PC-3 (cell line): ENCODE measurements at regions not wholly inside any gene's neighbourhood (a gene's known extent, or its start where the extent isn't known, plus 50 kb on each side); places are given as distances from the start of the nearest gene placed in this dataset.

Experiments
- ATAC-seq: fragments of 200-7000 bp; cut with Tn5 transposase; 2 replicates; pipeline ENCODE4 v1.9.1; 2020; ENCODE audit warnings: mild to moderate bottlenecking, moderate library complexity
- BruUV-seq: library from RNA; stranded (reverse); fragments of 400-500 nt; replicated peaks from 2 replicates; lab custom pipeline; 2021; lab: Mats Ljungman, UMichigan
- CTCF ChIA-PET: fragments of 300-600 bp; sonication (Branson Sonifier 250); formaldehyde crosslinking; loops from one replicate; lab custom pipeline; 2022; ENCODE audit warnings: antibody characterized with exemption; lab: Charles Lee
- POLR2A ChIA-PET: fragments of 300-600 bp; sonication (Branson Sonifier 250); formaldehyde crosslinking; loops from one replicate; lab custom pipeline; 2022; ENCODE audit warnings: antibody characterized with exemption; ENCODE audit not compliant: unreplicated experiment; lab: Charles Lee
- DNase-seq: peaks from one replicate; pipeline ENCODE4 v3.0.0-alpha.2; 2015
- H2AFZ ChIP-seq: fragments of 300-600 bp; sonication (generic); 2 replicates; pipeline ENCODE4 v1.6.0; 2016; ENCODE audit warnings: antibody characterized with exemption, low read length
- H3F3A ChIP-seq: fragments of 300-600 bp; sonication (generic); one replicate; pipeline ENCODE4 v1.6.0; 2017; ENCODE audit warnings: antibody characterized with exemption, low read length, control low read depth, mild to moderate bottlenecking; ENCODE audit not compliant: unreplicated experiment
- H3K27ac ChIP-seq: fragments of 300-600 bp; sonication (generic); 2 replicates; pipeline ENCODE4 v1.5.1; 2016; ENCODE audit warnings: mild to moderate bottlenecking, low read length
- H3K27me3 ChIP-seq: fragments of 300-600 bp; sonication (generic); 2 replicates; pipeline ENCODE4 v1.6.1; 2016; ENCODE audit warnings: low read length, mixed read lengths
- H3K36me3 ChIP-seq: fragments of 300-600 bp; sonication (generic); 2 replicates; pipeline ENCODE4 v1.6.1; 2016; ENCODE audit warnings: low read depth, mixed run types, low read length, mixed read lengths
- H3K4me1 ChIP-seq: fragments of 300-600 bp; sonication (generic); 2 replicates; pipeline ENCODE4 v1.5.1; 2016; ENCODE audit warnings: low read length; ENCODE audit not compliant: insufficient read depth
- H3K4me2 ChIP-seq: fragments of 300-600 bp; sonication (generic); 2 replicates; pipeline ENCODE4 v1.6.0; 2016; ENCODE audit warnings: low read length
- H3K4me3 ChIP-seq: fragments of 300-600 bp; sonication (generic); 2 replicates; pipeline ENCODE4 v1.5.1; 2016; ENCODE audit warnings: mild to moderate bottlenecking, low read length, mixed read lengths
- H3K79me2 ChIP-seq: fragments of 300-600 bp; sonication (generic); 2 replicates; pipeline ENCODE4 v1.6.1; 2017; ENCODE audit warnings: low read length, mixed read lengths
- H3K9ac ChIP-seq: fragments of 300-600 bp; sonication (generic); 2 replicates; pipeline ENCODE4 v1.6.0; 2016; ENCODE audit warnings: mild to moderate bottlenecking, low read length
- H3K9me2 ChIP-seq: fragments of 300-600 bp; sonication (generic); replicated peaks from 2 replicates; pipeline ENCODE4 v1.6.1; 2016; ENCODE audit warnings: mixed run types, low read length, mixed read lengths
- H3K9me3 ChIP-seq: fragments of 300-600 bp; sonication (generic); 2 replicates; pipeline ENCODE4 v1.6.1; 2016; ENCODE audit warnings: low read length, mixed read lengths
- H4K20me1 ChIP-seq: fragments of 300-600 bp; sonication (generic); 2 replicates; pipeline ENCODE4 v1.6.1; 2016; ENCODE audit warnings: low read length, mixed read lengths
- EZH2 ChIP-seq: fragments of 300-600 bp; sonication (generic); IDR thresholded peaks from one replicate; pipeline ENCODE4 v1.6.1; 2017; ENCODE audit warnings: antibody characterized with exemption, mild to moderate bottlenecking, low read length; ENCODE audit not compliant: unreplicated experiment
- EZH2phosphoT487 ChIP-seq: fragments of 300-600 bp; sonication (generic); IDR thresholded peaks from 2 replicates; pipeline ENCODE4 v1.6.1; 2018; ENCODE audit warnings: mild to moderate bottlenecking, antibody characterized with exemption, low read length, borderline replicate concordance
- intact Hi-C: fragments of 100-400 bp; cut with micrococcal nuclease; formaldehyde crosslinking; loops from 2 replicates; pipeline ENCODE4 v1.9.0; 2023
- TF ChIP-seq, protein P1 (sequence below): fragments of 300-600 bp; sonication (generic); conservative IDR thresholded peaks from 2 replicates; pipeline ENCODE4 v1.5.1; 2017; ENCODE audit warnings: antibody characterized with exemption, low read depth, mild to moderate bottlenecking, low read length

DNA sequence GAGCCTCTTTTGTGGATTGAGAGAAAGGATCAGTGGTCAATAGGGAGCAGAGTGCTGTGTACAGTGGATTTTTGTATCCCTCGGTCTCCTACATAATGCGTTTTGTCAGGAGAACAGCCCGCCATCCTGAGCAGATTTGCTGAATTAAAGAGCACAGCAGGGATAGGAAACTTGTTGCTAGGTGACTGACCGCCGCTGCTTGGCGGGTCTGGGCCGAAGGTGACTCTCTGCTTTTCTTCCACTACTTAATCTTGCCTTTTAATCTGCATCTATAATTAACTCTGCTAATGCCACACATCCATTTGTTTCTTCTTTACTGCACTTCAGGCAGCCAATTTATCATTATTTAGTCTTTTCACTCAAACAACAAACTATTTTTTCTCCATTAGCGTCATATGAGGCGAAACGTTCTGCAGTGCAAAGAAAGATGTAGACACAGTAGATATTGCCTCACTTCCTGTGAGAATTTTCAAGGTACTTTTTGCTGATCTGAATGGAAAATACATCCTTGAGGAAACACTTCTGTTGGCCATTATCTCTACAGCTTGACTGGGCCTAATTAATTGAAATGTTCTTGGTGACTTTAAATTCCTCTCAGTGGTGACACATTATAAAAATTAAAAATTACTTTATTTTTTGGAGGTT is 108.0 kb downstream of the PPM1A start:
- no TSS peak for BruUV-seq

DNA sequence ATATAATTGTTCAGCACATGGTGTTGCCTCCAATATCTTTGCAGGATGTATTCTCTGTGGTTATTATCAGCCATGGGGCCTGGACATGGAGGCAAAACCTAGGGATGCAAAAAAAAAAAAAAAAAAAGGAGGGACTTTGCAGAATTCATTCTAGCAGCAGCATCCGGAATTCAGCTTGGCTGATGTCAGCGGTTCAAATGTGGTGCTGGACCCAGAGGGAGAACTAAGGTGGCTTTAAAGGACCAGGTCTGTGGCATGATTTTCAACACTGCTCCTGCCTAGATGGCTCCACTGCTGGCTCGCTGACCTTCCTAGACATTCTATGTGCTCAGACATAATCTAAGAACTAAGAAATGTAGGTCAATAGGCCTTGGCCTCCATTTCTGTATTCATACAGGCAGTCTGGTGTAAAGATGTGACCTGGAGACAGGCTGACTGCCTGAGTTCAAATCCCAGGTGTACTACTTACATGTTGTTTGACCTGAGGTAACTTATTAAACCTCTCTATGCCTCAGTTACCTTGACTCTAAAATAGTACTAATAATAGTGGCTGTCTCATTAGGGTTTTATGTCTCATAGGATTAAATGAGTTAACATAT is 108.6 kb downstream of the PPM1A start:
- TF ChIP-seq, protein P1, sequence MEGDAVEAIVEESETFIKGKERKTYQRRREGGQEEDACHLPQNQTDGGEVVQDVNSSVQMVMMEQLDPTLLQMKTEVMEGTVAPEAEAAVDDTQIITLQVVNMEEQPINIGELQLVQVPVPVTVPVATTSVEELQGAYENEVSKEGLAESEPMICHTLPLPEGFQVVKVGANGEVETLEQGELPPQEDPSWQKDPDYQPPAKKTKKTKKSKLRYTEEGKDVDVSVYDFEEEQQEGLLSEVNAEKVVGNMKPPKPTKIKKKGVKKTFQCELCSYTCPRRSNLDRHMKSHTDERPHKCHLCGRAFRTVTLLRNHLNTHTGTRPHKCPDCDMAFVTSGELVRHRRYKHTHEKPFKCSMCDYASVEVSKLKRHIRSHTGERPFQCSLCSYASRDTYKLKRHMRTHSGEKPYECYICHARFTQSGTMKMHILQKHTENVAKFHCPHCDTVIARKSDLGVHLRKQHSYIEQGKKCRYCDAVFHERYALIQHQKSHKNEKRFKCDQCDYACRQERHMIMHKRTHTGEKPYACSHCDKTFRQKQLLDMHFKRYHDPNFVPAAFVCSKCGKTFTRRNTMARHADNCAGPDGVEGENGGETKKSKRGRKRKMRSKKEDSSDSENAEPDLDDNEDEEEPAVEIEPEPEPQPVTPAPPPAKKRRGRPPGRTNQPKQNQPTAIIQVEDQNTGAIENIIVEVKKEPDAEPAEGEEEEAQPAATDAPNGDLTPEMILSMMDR: no peak
- no peak for TF ChIP-seq EZH2
- no peak for TF ChIP-seq EZH2phosphoT487
- POLR2A ChIA-PET: no interaction called here

More for the DNA sequence above, 108.0 kb downstream of the PPM1A start:
- H3K79me2 ChIP-seq: no peaks in the 10 kb centered on the region
- no peak overlapping the region for H3K9ac ChIP-seq
- peaks cover 22% of the 10 kb centered on the region for H3K27me3 ChIP-seq
- ChIA-PET CTCF (no interaction called here), POLR2A (no interaction called here)
- H2AFZ ChIP-seq: no peak overlapping the region
- no peaks in the 10 kb centered on the region for H3K4me1 ChIP-seq
- no peaks in the 10 kb centered on the region for H3K36me3 ChIP-seq
- H3F3A ChIP-seq: no peaks in the 10 kb centered on the region
- intact Hi-C loops: loop anchor here (5.0 kb wide), 1 partner anchor 1265 kb away; no protein-coding TSS in a partner anchor
- ATAC-seq (no peak), DNase-seq (no peak)
- H3K4me3 ChIP-seq: no peak overlapping the region
- H3K27ac ChIP-seq: no peak overlapping the region
- H3K4me2 ChIP-seq: no peak overlapping the region
- H4K20me1 ChIP-seq: no peaks in the 10 kb centered on the region
- H3K9me3 ChIP-seq: no peaks in the 10 kb centered on the region
- no peak for TF ChIP-seq EZH2phosphoT487
- TF ChIP-seq EZH2: no peak
- TF ChIP-seq, protein P1: no peak
- no peaks in the 10 kb centered on the region for H3K9me2 ChIP-seq

DNA sequence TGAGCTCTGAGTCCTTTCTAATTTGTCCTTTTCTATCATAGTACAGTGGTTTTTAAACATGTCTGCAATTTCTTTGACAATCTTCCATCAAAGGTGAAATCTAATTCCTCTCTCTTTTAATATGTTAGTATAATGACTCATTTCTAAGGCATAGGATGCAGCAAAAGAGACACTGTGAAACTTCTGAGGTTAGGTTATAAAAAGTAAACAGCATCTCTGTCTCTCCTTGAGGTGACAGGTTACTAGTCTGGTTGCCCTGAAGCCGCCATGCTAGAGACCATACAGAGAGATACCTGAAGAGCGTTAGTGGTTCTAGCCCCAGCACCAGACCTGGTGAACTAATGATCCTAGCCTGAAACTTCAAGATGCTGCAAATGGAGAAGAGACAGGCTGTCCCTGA is 114.3 kb downstream of the PPM1A start:
- Histone ChIP-seq H3K9me2 (no peaks in the 10 kb centered on the region), H3K36me3 (no peaks in the 10 kb centered on the region), H4K20me1 (no peaks in the 10 kb centered on the region), H3K27me3 (no peaks in the 10 kb centered on the region), H3K9ac (no peak overlapping the region), H3K4me2 (peak overlapping the region; percentile 43), H3K27ac (no peak overlapping the region), H2AFZ (0 out of 2 replicates have a peak overlapping the region, but pooled peaks have one; percentile 2), H3K79me2 (no peaks in the 10 kb centered on the region), H3F3A (no peaks in the 10 kb centered on the region), H3K4me1 (peaks cover 14% of the 10 kb centered on the region), H3K9me3 (no peaks in the 10 kb centered on the region), H3K4me3 (no peak overlapping the region)
- intact Hi-C loops: loop anchor here (5.0 kb wide), 1 partner anchor 54 kb away; no protein-coding TSS in a partner anchor
- ATAC-seq (peak; percentile 96), DNase-seq (peak; percentile 96)
- POLR2A ChIA-PET: interaction anchor here (0.6 kb wide), 1 partner anchor 114 kb away, joined by 3 read pairs; the partner anchor contains the start of gene PPM1A
- TF ChIP-seq EZH2: no peak
- no peak for TF ChIP-seq EZH2phosphoT487
- TF ChIP-seq, protein P1: no peak
- CTCF ChIA-PET: interaction anchor here (1.3 kb wide), 1 partner anchor 13 kb away, joined by 6 read pairs; no protein-coding TSS in a partner anchor
- BruUV-seq: no TSS peak

More for the DNA sequence above, 108.6 kb downstream of the PPM1A start:
- Histone ChIP-seq H3K27ac (no peak overlapping the region), H3K4me3 (no peak overlapping the region), H3K27me3 (peaks cover 22% of the 10 kb centered on the region), H3K9ac (no peak overlapping the region), H3K79me2 (no peaks in the 10 kb centered on the region), H3F3A (no peaks in the 10 kb centered on the region), H3K9me3 (no peaks in the 10 kb centered on the region), H3K4me2 (no peak overlapping the region), H3K36me3 (no peaks in the 10 kb centered on the region), H4K20me1 (no peaks in the 10 kb centered on the region), H3K9me2 (no peaks in the 10 kb centered on the region), H3K4me1 (peaks cover 3% of the 10 kb centered on the region), H2AFZ (no peak overlapping the region)
- BruUV-seq: no TSS peak
- CTCF ChIA-PET: no interaction called here
- DNase-seq (no peak), ATAC-seq (no peak)
- intact Hi-C loops: loop anchor here (5.0 kb wide), 1 partner anchor 1265 kb away; no protein-coding TSS in a partner anchor
